Heart right ventricle (tissue), 16 donors: ENCODE measurements at regions not wholly inside any gene's neighbourhood (a gene's known extent, or its start where the extent isn't known, plus 50 kb on each side); places are given as distances from the start of the nearest gene placed in this dataset.

Source experiments
- ATAC-seq, 8 donors: fragments of 200-7000 bp; cut with Tn5 transposase; one replicate each; pipeline ENCODE4 v1.9.1; 2020; ENCODE audit warnings: mild to moderate bottlenecking in 8 of 8, moderate library complexity in 8 of 8, moderate number of reproducible peaks in 1 of 8
- DNase-seq, 2 donors: peaks; one replicate each; pipeline ENCODE4 v3.0.0-alpha.2; 2020
- H3K27ac ChIP-seq, 10 donors: fragments of 200-600 bp; sonication (generic) in 2 of 10; one replicate each; pipeline versions ENCODE4 v1.5.0 to v1.8.0; 2020 to 2022; ENCODE audit warnings: mild to moderate bottlenecking in 3 of 10
- H3K27me3 ChIP-seq, 7 donors: fragments of 200-600 bp; one replicate each; pipeline ENCODE4 v1.8.0; 2021 to 2022; ENCODE audit warnings: mild to moderate bottlenecking in 2 of 7
- H3K36me3 ChIP-seq, 9 donors: fragments of 200-600 bp; sonication (generic) in 1 of 9; one replicate each; pipeline versions ENCODE4 v1.5.0 to v1.8.0; 2020 to 2022; ENCODE audit warnings: mild to moderate bottlenecking in 2 of 9
- H3K4me1 ChIP-seq, 9 donors: fragments of 200-600 bp; sonication (generic) in 1 of 9; one replicate each; pipeline versions ENCODE4 v1.5.0 to v1.8.0; 2020 to 2022; ENCODE audit warnings: mild to moderate bottlenecking in 4 of 9
- H3K4me3 ChIP-seq, 10 donors: fragments of 200-600 bp; sonication (generic) in 2 of 10; one replicate each; pipeline versions ENCODE4 v1.5.0 to v1.8.0; 2020 to 2022; ENCODE audit warnings: mild to moderate bottlenecking in 7 of 10, moderate library complexity in 2 of 10
- H3K9me3 ChIP-seq, 11 donors: fragments of 200-600 bp in 10 of 11; sonication (generic) in 2 of 11; one replicate each; pipeline versions ENCODE4 v1.5.0 to v1.8.0; 2013 to 2022; ENCODE audit warnings: mild to moderate bottlenecking in 2 of 11, control low read depth in 1 of 11, moderate library complexity in 1 of 11
- CTCF ChIP-seq, 9 donors: fragments of 200-600 bp; sonication (generic) in 2 of 9; IDR thresholded peaks; one replicate each; pipeline versions ENCODE4 v1.5.0 to v1.8.0; 2021 to 2022; ENCODE audit warnings: antibody characterized with exemption in 9 of 9, mild to moderate bottlenecking in 5 of 9, moderate library complexity in 1 of 9
- WGBS, 2 donors: extraction: QIAGEN DNeasy Blood & Tissue Kit; methylation state at CpG; one replicate each; pipeline ENCODE4 v1.1.7; 2013; ENCODE audit warnings: inconsistent platforms in 1 of 2; 5-methylcytosine and 5-hydroxymethylcytosine counted together
- intact Hi-C, 10 donors: fragments of 100-400 bp; cut with DNase I; formaldehyde crosslinking; loops; one replicate each; pipeline versions ENCODE4 v1.11.1 to v1.14.2; 2022
- donor health status: Arrhythmogenic right ventricular cardiomyopathy.
- donor health status: ischemic (EF 13 %, LVEDD 7.1; RV severe dilation, severe dysfunction).
- donor health status: healthy with polysubstance abuse.
- donor health status: DM: no; HTN: yes; CAD: no.
- donor health status: DM: no; HTN: no; CAD: no.
- donor health status: ischemic (EF 25% LVEDD 6.9; RV normal size, moderate dysfunction).
- donor health status: ischemic (EF 25% LVEDD 5.7; RV mildly dilated, moderate dysfunction).
- donor health status: healthy.
- donor health status: DM: yes; HTN: yes; CAD: no.
- donor health status: Ischemic cardiomyopathy.
- donor health status: ischemic (EF 35%, LVEDD 5.7; RV mildly dilated, moderate dysfunction).
- donor health status: nonischemic (EF 11% LVEDD 7.7; RV severe dilation, severe dysfunction).
- donor health status: DM: yes; HTN: yes; CAD: no.
- donor health status: PGD.
- donor health status: ischemic (EF 29% LVEDD 5.4; RV normal size, mild dysfunction).
- donor health status: nonischemic (EF 23%, LVEDD 6.1; RV moderate dilation, normal function).

DNA sequence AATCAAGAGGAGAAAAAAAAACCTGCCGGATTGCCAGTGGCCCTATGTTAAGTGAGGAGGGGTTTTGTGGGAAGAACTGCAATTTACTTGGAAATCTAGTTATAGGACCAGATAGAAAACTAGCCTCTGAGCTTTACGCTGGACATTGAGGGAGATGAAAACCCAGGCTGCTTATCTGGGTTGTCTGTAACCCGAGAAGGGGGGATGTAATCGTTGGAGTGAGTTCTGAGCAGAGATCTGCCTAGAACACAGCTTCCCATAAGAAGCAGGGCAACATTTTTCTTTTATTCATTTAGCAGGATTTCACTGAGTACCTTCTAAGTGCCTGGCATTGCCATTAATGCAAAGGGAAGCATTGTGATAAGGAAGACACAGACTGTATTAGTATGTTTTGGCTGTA is 70.6 kb downstream of the KATNIP start:
- H3K27ac ChIP-seq: no peak overlapping the region
- H3K27me3 ChIP-seq: no peaks in the 10 kb centered on the region
- H3K9me3 ChIP-seq: no peaks in the 10 kb centered on the region
- TF ChIP-seq CTCF (IDR thresholded peaks at IDR 0.05): no peak
- DNase-seq: no peak
- 67 to 69% methylated on average over 4 of the region's 4 CpGs for WGBS, 2 donors
- H3K36me3 ChIP-seq: peaks cover 0 to 20% (median 0%) of the 10 kb centered on the region in 9 donors
- intact Hi-C loops: no loop called here
- H3K4me1 ChIP-seq: peaks cover 0 to 26% (median 11%) of the 10 kb centered on the region in 9 donors
- no peak overlapping the region for H3K4me3 ChIP-seq
- no peak for ATAC-seq

DNA sequence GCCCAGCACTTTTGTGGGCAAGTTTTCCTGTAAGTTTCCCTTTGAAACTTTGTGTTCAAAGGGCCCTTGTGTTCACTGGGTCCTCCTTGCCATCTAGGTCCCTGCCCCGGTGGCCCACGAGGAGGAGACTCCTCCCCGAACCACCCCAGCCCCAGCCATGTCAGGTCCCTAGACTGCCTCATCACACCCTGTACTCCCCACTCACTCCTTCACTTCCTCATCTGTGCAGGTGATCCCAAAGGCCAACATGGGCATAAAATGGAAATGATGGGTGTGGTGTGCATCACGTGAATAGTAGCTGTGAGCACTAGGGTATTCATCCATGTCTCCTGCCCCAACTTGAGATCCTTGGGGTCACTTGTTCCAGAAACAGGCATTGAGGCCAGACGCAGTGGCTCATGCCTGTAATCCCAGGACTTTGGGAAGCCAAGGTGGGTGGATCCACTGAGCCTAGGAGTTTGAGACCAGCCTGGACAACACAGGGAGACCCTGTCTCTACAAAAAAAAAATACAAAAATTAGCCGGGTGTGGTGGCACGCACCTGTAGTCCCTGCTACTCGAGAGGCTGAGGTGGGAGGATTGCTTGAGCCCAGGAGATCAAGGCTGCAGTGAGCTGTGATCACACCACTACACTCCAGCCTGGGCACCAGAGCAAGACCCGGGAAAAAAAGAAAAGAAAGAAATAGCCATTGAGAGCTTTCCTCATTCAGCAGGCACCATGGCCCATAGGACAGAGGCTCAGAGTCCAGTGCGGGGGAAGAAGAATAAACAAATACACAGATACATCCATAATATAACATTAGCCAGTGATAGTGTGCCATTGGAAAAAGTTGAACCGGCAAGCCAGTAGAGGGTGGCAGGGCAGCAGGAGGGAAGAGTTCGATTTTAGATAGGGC is 74.5 kb downstream of the KATNIP start:
- no peak for ATAC-seq
- intact Hi-C loops: no loop called here
- 93 to 94% methylated on average over 12 of the region's 12 CpGs for WGBS, 2 donors
- no peak for TF ChIP-seq CTCF (IDR thresholded peaks at IDR 0.05)
- Histone ChIP-seq H3K27me3 (no peaks in the 10 kb centered on the region), H3K4me1 (peaks cover 0 to 23% (median 7%) of the 10 kb centered on the region in 9 donors), H3K36me3 (peaks cover 0 to 24% (median 0%) of the 10 kb centered on the region in 9 donors), H3K9me3 (no peaks in the 10 kb centered on the region), H3K4me3 (no peak overlapping the region), H3K27ac (peak overlapping the region in 3 of 10 donors; percentile 61 to 67 (median 66))
- DNase-seq: no peak

GRCh38 chr16:27625050-27625697 is 75.2 kb downstream of the KATNIP start:
- 54 to 65% methylated on average over 7 of the region's 7 CpGs for WGBS, 2 donors
- Histone ChIP-seq H3K36me3 (peaks cover 0 to 24% (median under 1%) of the 10 kb centered on the region in 9 donors), H3K4me3 (no peak overlapping the region), H3K9me3 (no peaks in the 10 kb centered on the region), H3K4me1 (peaks cover 0 to 23% (median 7%) of the 10 kb centered on the region in 9 donors), H3K27ac (peak overlapping the region in 6 of 10 donors; percentile 48 to 77 (median 64)), H3K27me3 (no peaks in the 10 kb centered on the region)
- intact Hi-C loops: no loop called here
- peak in 7 of 8 donors; percentile 61 to 92 (median 72) for ATAC-seq
- peak; percentile 10 to 18 for DNase-seq
- TF ChIP-seq CTCF (IDR thresholded peaks at IDR 0.05): no peak

- Histone ChIP-seq H3K36me3 (peaks cover 0 to 40% (median 7%) of the 10 kb centered on the region in 9 donors), H3K4me1 (peaks cover 0 to 23% (median 7%) of the 10 kb centered on the region in 9 donors), H3K27ac (no peak overlapping the region), H3K27me3 (no peaks in the 10 kb centered on the region), H3K9me3 (no peaks in the 10 kb centered on the region), H3K4me3 (no peak overlapping the region)
- no peak for TF ChIP-seq CTCF (IDR thresholded peaks at IDR 0.05)
- ATAC-seq: no peak
- DNase-seq: no peak
- 86 to 89% methylated on average over 7 of the region's 7 CpGs for WGBS, 2 donors
- intact Hi-C loops: no loop called here
These were observed 77.2 kb downstream of the KATNIP start for GRCh38 chr16:27627136-27627535.
